Fibroblast of lung (primary cell): ENCODE measurements at regions not wholly inside any gene's neighbourhood (a gene's known extent, or its start where the extent isn't known, plus 50 kb on each side); places are given as distances from the start of the nearest gene placed in this dataset.

Experiments used
- DNase-seq, 2 donors: peaks; one replicate each; pipeline versions ENCODE4 v3.0.0 to v3.0.0-alpha.2; 2010; ENCODE audit warnings: low read depth in 2 of 2
- H2AFZ ChIP-seq: 2 replicates; pipeline ENCODE4 v1.5.1; 2012; ENCODE audit warnings: low read length, control low read depth, inconsistent platforms
- H3K27ac ChIP-seq: 2 replicates; pipeline ENCODE4 v1.5.1; 2011; ENCODE audit warnings: low read length, control low read depth; ENCODE audit not compliant: insufficient read depth
- H3K27me3 ChIP-seq: 2 replicates; pipeline ENCODE4 v1.5.1; 2011; ENCODE audit warnings: mild to moderate bottlenecking, low read length; ENCODE audit not compliant: control insufficient read depth, insufficient read depth
- H3K36me3 ChIP-seq: 2 replicates; pipeline ENCODE4 v1.5.1; 2011; ENCODE audit warnings: low read length; ENCODE audit not compliant: control insufficient read depth, insufficient read depth
- H3K4me1 ChIP-seq: 2 replicates; pipeline ENCODE4 v1.5.1; 2011; ENCODE audit warnings: low read length; ENCODE audit not compliant: control insufficient read depth, insufficient read depth; ENCODE audit errors: extremely low read depth
- H3K4me2 ChIP-seq: 2 replicates; pipeline ENCODE4 v1.5.1; 2011; ENCODE audit warnings: low read length, control low read depth; ENCODE audit not compliant: insufficient read depth; ENCODE audit errors: extremely low read depth
- H3K4me3 ChIP-seq, 4 experiments: fragments of 200-600 bp in 1 of 4; sonication (generic) in 1 of 4; replicated peaks in 1 of 4; 2 replicates each; pipeline ENCODE4 v1.5.1; 2011 to 2016; ENCODE audit warnings: low read length in 4 of 4, low read depth in 3 of 4, mild to moderate bottlenecking in 3 of 4, control low read depth in 2 of 4, inconsistent platforms in 1 of 4, mixed read lengths in 1 of 4; ENCODE audit not compliant: insufficient read depth in 1 of 4; ENCODE audit errors: control extremely low read depth in 1 of 4
- H3K79me2 ChIP-seq: 2 replicates; pipeline ENCODE4 v1.5.1; 2012; ENCODE audit warnings: mild to moderate bottlenecking, low read length, inconsistent platforms; ENCODE audit not compliant: control insufficient read depth, insufficient read depth
- H3K9ac ChIP-seq: 2 replicates; pipeline ENCODE4 v1.5.1; 2011; ENCODE audit warnings: mild to moderate bottlenecking, low read length, control low read depth; ENCODE audit not compliant: insufficient read depth
- H3K9me3 ChIP-seq: 2 replicates; pipeline ENCODE4 v1.5.1; 2012; ENCODE audit warnings: low read depth, low read length; ENCODE audit not compliant: control insufficient read depth, insufficient read depth
- H4K20me1 ChIP-seq: 2 replicates; pipeline ENCODE4 v1.5.1; 2011; ENCODE audit warnings: low read length; ENCODE audit not compliant: control insufficient read depth, insufficient read depth; ENCODE audit errors: extremely low read depth
- EZH2 ChIP-seq: IDR thresholded peaks from 2 replicates; pipeline ENCODE4 v1.5.1; 2012; ENCODE audit warnings: low read length, control low read depth, mild to moderate bottlenecking; ENCODE audit errors: missing control alignments
- TF ChIP-seq, protein P1 (sequence below), 2 donors: IDR thresholded peaks in 1 of 2; conservative IDR thresholded peaks in 1 of 2; 1 replicate in 1 of 2; 2 replicates in 1 of 2; pipeline ENCODE4 v1.5.1; 2011 to 2012; ENCODE audit warnings: low read length in 2 of 2, control low read depth in 1 of 2, inconsistent platforms in 1 of 2, low read depth in 1 of 2, mild to moderate bottlenecking in 1 of 2

DNA sequence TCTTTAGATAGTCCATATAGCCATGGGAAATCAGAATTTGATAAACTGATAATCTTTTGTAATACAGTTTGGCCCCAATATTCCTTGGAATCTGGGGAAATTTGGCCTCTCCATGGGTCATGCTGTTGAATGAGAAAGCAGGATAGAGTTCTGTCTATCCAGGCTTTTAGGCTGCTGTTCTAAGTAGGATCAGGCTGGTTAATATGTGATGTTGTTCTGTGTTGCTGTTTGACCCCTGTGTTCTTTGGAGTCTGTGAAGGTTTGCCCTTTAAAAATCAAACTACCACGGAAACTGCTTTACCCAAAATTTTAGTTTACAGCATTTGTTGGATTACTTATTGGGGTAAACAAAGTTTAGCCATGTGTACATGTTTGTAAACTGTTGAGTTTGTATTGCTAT is 114.5 kb downstream of the ZNF330 start:
- no peak for DNase-seq
- Histone ChIP-seq H3K9me3 (no peaks in the 10 kb centered on the region), H3K27ac (no peak overlapping the region), H3K9ac (no peak overlapping the region), H3K79me2 (no peaks in the 10 kb centered on the region), H3K4me3 (no peak overlapping the region), H3K4me2 (no peak overlapping the region), H3K27me3 (no peaks in the 10 kb centered on the region), H2AFZ (no peak overlapping the region), H3K36me3 (no peaks in the 10 kb centered on the region), H3K4me1 (no peaks in the 10 kb centered on the region), H4K20me1 (no peaks in the 10 kb centered on the region)
- TF ChIP-seq EZH2, result no peak
- TF ChIP-seq, protein P1, sequence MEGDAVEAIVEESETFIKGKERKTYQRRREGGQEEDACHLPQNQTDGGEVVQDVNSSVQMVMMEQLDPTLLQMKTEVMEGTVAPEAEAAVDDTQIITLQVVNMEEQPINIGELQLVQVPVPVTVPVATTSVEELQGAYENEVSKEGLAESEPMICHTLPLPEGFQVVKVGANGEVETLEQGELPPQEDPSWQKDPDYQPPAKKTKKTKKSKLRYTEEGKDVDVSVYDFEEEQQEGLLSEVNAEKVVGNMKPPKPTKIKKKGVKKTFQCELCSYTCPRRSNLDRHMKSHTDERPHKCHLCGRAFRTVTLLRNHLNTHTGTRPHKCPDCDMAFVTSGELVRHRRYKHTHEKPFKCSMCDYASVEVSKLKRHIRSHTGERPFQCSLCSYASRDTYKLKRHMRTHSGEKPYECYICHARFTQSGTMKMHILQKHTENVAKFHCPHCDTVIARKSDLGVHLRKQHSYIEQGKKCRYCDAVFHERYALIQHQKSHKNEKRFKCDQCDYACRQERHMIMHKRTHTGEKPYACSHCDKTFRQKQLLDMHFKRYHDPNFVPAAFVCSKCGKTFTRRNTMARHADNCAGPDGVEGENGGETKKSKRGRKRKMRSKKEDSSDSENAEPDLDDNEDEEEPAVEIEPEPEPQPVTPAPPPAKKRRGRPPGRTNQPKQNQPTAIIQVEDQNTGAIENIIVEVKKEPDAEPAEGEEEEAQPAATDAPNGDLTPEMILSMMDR (conservative IDR thresholded peaks at IDR 0.05 in 1 of 2, IDR thresholded peaks at IDR 0.05 in 1 of 2; ENCODE audit: low read depth in 1 of 2, low read length in 2 of 2), result no peak

DNA sequence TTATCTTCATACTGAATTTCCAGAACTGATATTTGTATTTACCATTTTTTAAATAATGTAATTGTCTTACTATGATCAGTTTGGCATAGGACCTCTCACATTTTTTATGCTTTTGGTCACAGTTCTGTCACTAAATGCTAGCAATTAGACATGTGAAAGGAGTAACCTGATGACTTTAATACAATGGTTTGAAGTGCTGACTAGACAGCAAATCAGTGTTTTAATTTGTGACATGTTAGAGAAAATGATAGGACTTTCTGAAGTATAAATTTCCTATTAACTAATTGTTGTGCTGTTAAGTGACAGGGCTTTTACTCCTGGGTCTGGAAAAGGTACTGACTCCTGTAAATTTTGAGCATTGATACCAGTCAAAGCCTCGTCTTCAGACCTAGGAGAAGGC is 117.5 kb downstream of the ZNF330 start:
- no peak overlapping the region for H3K4me3 ChIP-seq
- DNase-seq, result no peak
- no peaks in the 10 kb centered on the region for H3K27me3 ChIP-seq
- H3K79me2 ChIP-seq, result no peaks in the 10 kb centered on the region
- TF ChIP-seq, protein P1 (conservative IDR thresholded peaks at IDR 0.05 in 1 of 2, IDR thresholded peaks at IDR 0.05 in 1 of 2; ENCODE audit: low read depth in 1 of 2, low read length in 2 of 2), result no peak
- TF ChIP-seq EZH2, result no peak
- no peak overlapping the region for H3K9ac ChIP-seq
- H3K9me3 ChIP-seq, result no peaks in the 10 kb centered on the region
- no peaks in the 10 kb centered on the region for H4K20me1 ChIP-seq
- no peaks in the 10 kb centered on the region for H3K4me1 ChIP-seq
- H3K27ac ChIP-seq, result no peak overlapping the region
- H3K4me2 ChIP-seq, result no peak overlapping the region
- no peaks in the 10 kb centered on the region for H3K36me3 ChIP-seq
- H2AFZ ChIP-seq, result no peak overlapping the region

DNA sequence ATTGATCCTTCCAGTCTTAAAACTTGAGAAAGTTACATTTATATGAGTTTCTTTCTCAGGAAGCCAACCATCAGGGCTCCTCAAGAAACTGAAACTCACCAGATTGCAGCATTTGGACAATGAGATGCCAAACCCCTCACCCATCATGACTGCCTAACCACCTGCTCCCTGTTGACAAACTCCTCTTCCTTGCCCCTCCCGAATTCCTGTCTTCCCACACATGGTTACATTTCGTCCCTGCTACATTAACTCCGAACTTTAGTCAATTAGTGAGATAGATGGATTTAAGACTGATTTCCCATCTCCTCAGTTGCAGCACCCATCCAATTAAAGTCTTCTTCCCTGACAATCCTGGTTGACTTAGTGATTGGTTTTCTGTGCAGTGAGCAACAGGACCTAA is 118.7 kb downstream of the ZNF330 start:
- no peak overlapping the region for H3K4me3 ChIP-seq
- no peak overlapping the region for H3K9ac ChIP-seq
- peak in 1 of 2 donors; percentile 23 for DNase-seq
- H3K79me2 ChIP-seq, result no peaks in the 10 kb centered on the region
- H3K4me1 ChIP-seq, result no peaks in the 10 kb centered on the region
- no peaks in the 10 kb centered on the region for H4K20me1 ChIP-seq
- no peaks in the 10 kb centered on the region for H3K27me3 ChIP-seq
- no peak overlapping the region for H2AFZ ChIP-seq
- H3K4me2 ChIP-seq, result no peak overlapping the region
- H3K27ac ChIP-seq, result no peak overlapping the region
- no peaks in the 10 kb centered on the region for H3K9me3 ChIP-seq
- no peaks in the 10 kb centered on the region for H3K36me3 ChIP-seq
- no peak for TF ChIP-seq EZH2
- TF ChIP-seq, protein P1 (conservative IDR thresholded peaks at IDR 0.05 in 1 of 2, IDR thresholded peaks at IDR 0.05 in 1 of 2; ENCODE audit: low read depth in 1 of 2, low read length in 2 of 2), result no peak
